D721Med (cell line): ENCODE measurements at regions not wholly inside any gene's neighbourhood (a gene's known extent, or its start where the extent isn't known, plus 50 kb on each side); places are given as distances from the start of the nearest gene placed in this dataset.

Experiments
- DNase-seq: peaks from one replicate; pipeline ENCODE4 v3.0.0; 2011; ENCODE audit warnings: low spot score; ENCODE audit not compliant: insufficient read length
- FAIRE-seq: peaks from 2 replicates; lab custom pipeline; 2011; peaks lifted over from hg19 to GRCh38; lab: Jason Lieb, UNC
- TF ChIP-seq, protein P1 (sequence below): IDR thresholded peaks from 2 replicates; pipeline ENCODE4 v1.5.1; 2012; ENCODE audit warnings: mild to moderate bottlenecking, control low read depth; ENCODE audit not compliant: insufficient read depth; ENCODE audit errors: missing control alignments

- FAIRE-seq, result no peak
- TF ChIP-seq, protein P1, sequence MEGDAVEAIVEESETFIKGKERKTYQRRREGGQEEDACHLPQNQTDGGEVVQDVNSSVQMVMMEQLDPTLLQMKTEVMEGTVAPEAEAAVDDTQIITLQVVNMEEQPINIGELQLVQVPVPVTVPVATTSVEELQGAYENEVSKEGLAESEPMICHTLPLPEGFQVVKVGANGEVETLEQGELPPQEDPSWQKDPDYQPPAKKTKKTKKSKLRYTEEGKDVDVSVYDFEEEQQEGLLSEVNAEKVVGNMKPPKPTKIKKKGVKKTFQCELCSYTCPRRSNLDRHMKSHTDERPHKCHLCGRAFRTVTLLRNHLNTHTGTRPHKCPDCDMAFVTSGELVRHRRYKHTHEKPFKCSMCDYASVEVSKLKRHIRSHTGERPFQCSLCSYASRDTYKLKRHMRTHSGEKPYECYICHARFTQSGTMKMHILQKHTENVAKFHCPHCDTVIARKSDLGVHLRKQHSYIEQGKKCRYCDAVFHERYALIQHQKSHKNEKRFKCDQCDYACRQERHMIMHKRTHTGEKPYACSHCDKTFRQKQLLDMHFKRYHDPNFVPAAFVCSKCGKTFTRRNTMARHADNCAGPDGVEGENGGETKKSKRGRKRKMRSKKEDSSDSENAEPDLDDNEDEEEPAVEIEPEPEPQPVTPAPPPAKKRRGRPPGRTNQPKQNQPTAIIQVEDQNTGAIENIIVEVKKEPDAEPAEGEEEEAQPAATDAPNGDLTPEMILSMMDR, result no peak
Measured at GRCh38 chr11:98434296-98434695, 586.5 kb upstream of the CNTN5 start.

GRCh38 chr11:98453378-98453777 lies 567.4 kb upstream of the CNTN5 start:
- DNase-seq (no peak), FAIRE-seq (no peak)
- TF ChIP-seq, protein P1, result no peak

More at GRCh38 chr11:98434296-98434695, 586.5 kb upstream of the CNTN5 start:
- no peak for DNase-seq

- no peak for FAIRE-seq
- TF ChIP-seq, protein P1, result no peak
- no peak for DNase-seq
Measured at GRCh38 chr11:98455500-98456307, 565.0 kb upstream of the CNTN5 start.

DNA sequence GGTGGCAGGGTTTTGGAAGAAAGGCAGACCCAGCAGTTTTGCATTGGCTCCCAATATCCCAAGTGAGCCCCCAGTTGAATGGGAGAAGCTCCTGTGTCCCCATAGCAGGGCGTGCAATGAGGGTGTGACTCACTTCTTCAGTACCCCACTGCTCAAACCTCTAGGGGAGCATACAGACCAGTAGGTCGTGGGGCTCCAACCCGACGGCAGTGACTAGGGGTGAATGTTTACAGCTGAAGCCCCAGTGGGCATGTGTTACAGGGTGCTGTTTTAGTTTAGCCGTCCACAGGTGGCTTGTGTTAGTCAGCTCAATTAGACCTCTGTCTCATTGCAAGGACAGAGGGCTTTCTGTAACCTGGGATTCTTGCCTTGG lies 564.5 kb upstream of the CNTN5 start:
- TF ChIP-seq, protein P1, result no peak
- DNase-seq (no peak), FAIRE-seq (no peak)

- DNase-seq, result no peak
- no peak for FAIRE-seq
- TF ChIP-seq, protein P1, result no peak
Measured at GRCh38 chr11:98495016-98495415, 525.7 kb upstream of the CNTN5 start.

DNA sequence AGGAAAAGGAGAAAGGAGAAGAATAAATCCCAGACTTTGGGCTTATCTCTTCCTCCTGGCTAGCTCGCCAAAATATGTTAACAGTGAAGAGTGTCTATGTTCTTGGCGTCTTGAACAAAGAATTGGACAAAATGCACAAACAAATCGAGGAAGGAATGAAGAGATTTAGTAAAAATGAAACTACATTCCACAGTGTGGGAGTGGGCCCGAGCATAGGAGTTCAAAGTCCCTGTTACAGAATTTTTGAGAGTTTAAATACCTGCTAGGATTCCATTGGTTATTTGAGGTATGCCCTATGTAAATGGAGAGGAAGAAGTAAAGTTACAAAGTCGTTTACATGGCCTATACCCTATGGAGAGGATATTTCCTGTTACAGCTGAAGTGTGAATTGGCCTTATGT lies 525.1 kb upstream of the CNTN5 start:
- TF ChIP-seq, protein P1, result no peak
- DNase-seq, result no peak
- no peak for FAIRE-seq

GRCh38 chr11:98507208-98507607 lies 513.5 kb upstream of the CNTN5 start:
- TF ChIP-seq, protein P1, result no peak
- FAIRE-seq (no peak), DNase-seq (no peak)
